NCI-H2227 (cell line): ENCODE measurements at regions not wholly inside any gene's neighbourhood (a gene's known extent, or its start where the extent isn't known, plus 50 kb on each side); places are given as distances from the start of the nearest gene placed in this dataset.
"Not testable (repeated sequence)": the region's sequence is repeated elsewhere in the genome, so short reads cannot be mapped to it uniquely, and the experiment has no call there.

Experiments
- DNase-seq: peaks from one replicate; lab custom pipeline; 2025; ENCODE audit not compliant: unreplicated experiment; lab: John Stamatoyannopoulos, UW

DNA sequence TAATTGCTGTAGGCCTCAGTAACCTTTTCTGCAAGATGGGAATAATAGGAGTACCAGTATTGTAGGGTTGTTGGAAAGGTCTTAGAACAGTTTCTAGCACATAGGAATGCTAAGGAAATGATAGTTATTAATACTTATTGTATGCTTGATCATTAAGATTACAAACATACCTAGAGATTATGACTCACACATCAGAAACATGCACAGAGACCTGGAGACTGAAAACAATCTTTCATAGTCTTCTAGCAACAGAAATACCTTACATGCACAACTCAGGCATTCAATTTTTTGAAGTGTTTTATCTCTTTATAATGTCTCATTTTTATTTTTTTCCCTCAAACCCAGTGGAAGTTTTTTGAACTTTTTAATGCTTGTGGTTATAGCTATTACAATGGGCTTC is 104.4 kb upstream of the ZBTB20 start:
- DNase-seq: no peak

DNA sequence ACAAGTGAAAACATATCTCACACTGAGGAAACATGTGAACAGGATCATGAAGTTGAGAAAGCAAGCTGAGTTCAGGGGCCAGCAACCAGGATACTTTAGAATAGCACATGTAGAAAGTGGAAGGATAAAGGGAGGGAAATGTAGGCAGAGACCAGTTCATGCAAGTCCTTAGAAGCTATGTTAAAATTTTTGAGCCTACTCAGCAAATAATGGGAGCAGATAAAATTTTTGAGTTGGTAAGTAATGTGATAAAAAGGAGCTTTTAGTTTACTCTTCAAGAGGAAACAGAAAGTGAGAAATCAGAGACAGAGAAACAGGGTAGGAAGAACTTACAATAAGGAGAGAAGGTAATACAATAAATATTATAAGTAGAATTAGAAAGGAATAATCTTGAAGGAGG is 105.6 kb upstream of the ZBTB20 start:
- DNase-seq: no peak

GRCh38 chr3:115254492-115255196 is 107.6 kb upstream of the ZBTB20 start:
- DNase-seq: no peak

DNA sequence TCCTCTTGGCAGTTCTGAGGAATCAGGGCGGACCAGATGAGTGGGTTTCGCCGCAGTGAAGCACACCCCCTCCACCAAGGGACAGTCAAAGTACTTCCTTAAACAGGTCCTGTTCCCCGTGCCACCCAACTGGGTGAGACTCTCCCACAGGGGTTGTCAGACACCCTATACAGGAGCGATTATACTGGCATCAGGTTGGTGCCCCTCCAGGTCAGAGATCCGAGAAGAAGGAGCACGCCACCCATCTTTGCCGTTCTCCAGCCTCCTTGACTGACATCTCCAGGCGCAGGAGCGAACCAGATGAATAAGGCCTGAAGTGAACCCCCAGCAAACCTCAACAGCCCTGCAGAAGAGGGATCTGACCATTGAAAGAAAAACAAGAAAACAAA is 108.1 kb upstream of the ZBTB20 start:
- DNase-seq: no peak

DNA sequence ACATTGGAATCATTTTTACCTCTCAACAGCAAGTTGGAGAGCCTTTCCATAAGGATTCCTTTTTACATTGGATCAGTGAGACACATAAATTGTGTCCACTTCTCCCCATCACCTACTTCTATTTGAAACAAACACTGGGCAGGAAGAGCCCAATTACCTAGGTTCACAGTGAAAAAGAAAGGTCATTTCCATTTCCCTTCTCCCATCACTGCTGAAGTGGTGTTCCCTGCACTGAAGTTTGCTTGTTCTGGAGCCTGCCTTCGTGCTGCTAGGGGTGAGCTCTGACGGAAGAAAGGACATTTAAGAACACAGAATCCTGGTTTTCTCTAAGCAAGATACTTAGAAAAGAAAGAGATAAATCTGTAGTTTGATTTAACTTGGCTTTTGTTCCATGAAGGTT is 123.8 kb upstream of the ZBTB20 start:
- DNase-seq: peak; percentile 11

GRCh38 chr3:115272036-115272824 is 125.1 kb upstream of the ZBTB20 start:
- peak; percentile 90 for DNase-seq

DNA sequence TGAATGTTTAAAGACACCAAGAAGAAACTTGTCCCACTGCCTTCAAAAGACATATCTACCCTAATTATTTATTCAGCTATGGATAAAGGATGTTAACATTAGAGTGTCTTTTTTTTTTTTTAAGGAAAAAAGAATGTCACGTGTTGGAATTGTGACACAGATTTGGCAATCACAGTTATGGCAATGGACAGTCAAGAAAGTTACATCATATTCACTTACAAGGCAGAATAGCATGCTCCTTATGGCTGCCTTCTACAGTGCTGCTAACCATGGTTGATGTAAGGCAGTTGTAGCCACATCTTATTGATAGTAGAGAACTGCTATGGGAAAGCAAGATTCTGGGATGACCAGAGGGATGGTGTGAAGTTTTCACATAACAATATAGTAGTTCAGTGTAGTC is 128.8 kb upstream of the ZBTB20 start:
- DNase-seq: no peak

DNA sequence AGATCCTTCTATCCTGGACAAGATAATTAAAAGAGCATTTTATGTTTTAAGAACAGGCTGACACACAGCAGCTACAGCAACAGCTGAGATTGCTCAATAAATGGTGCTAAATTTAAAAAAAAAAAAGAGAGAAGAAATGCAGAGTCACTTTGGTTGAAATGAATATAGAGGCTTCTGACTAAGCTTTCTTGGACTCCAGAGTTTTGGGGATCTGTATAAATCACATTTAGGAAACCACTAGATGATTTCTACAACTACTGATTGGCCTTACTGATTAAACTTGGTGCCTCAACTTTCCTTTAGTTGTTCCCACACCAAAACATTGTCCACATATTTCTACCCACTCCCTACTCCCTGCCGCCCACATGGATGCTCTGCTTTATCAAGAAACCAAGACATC is 132.9 kb upstream of the ZBTB20 start:
- DNase-seq: no peak

DNA sequence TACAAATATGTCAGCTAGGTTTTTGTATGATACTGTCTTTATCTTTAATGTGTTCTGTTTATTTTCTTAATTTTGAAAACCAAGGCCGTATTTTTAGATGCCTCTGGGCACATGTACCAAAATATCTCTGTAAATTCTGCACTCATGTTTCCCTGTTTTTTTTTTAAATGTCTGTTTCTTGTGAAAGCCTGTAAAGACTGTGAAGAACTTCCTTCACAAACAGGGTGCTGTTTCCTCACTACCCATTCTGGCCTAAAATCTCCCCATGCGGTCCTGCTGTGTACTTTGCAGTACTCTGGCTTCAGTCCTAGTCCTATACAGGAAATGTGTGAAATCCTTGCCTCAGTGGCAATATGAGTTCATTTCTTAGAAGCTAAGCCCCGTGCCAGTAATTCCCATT is 133.4 kb upstream of the ZBTB20 start:
- DNase-seq: no peak

GRCh38 chr3:115281697-115282675 is 134.9 kb upstream of the ZBTB20 start:
- no peak for DNase-seq

- no peak for DNase-seq
These were observed 137.9 kb upstream of the ZBTB20 start for GRCh38 chr3:115284980-115285379.

DNA sequence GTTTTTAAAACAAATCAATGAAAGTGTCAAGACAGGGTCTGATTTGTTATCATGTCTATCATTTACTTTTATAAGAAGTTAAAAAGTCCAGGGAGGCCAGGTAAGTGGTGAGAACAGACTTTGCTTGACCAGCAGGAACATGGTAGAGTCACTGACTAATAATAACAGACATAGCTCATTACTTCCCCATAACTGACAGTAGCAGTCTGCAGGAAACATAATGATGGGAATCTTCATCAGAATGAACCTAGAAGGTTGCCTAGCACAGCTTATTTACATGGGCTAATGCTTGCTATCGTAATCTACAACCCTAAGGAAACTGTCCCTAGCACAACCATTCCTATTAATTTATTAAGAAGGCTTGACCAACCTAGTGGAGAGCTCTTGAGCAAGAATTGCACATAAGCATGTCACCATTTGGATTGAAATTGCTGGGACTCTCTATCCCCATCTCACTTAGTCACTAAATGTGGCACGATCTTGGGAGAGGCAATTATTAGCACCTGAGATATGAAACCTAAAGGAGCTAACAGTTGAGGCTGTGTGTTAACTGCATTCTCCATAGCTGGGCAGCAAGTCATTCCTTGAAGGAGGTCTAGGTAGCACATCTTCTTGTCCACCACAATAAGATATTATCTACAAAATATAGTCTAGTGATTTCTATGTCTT is 139.6 kb upstream of the ZBTB20 start:
- DNase-seq: no peak

DNA sequence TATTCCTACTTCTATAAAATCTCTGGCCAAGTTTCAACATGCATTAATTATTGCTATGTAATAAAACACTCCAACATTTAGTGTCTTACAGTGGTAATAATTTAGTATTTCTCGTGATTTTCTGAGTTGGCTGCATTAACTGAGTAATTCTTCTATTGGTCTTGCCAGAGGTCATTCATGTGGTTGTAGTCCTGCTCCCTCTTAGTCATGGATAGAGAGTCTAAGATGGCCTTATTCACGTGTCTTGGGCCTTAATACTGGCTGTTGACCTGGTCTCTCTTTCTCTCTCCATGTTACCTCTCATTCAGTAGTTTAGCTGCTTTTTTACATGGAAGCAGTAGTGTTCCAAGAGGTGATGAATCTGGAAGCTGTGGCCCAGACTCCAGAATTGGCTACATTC is 140.1 kb upstream of the ZBTB20 start:
- DNase-seq: no peak

GRCh38 chr3:115292131-115292530 is 145.0 kb upstream of the ZBTB20 start:
- DNase-seq: no peak

DNA sequence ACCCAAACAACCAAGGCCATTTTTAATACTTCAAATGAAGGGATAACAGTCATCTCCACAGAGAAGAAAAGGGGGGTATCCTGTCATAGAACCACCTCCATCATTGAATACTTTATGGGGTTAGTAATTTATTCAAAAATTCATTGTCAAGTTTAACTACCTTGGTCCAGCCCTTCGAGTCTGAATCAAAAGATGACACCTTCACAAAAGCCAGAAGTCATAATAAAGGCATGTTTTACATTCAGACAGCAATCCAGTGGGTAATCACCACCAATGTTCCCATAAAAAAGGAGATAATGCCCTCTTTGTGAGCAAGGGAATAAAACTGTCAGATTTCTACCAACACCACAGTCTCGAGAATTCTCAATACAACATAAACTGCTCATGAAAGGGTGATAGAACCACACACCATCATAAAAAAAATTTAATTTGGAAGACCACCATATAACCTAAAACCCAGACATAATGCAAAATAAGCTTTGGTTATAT is 145.6 kb upstream of the ZBTB20 start:
- DNase-seq: no peak

DNA sequence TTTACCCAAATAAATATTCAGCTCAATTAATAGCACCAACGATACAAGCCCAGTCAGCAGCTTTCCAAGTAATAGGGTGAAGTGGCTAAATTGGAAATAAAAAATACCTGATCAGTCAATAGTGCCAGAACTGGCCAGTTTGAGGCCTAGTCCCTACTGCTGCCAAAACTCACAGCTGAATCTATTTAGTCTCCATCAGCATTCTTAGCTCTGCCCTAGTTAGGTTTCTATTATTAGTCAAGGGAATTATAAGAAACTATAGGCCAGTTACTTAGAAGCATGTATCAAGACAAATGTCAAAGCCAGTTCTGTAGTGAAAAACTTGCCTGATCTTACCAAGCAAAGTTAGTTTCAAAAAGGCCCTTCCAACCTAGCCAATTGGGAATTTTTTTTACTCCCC is 146.2 kb upstream of the ZBTB20 start:
- no peak for DNase-seq

DNA sequence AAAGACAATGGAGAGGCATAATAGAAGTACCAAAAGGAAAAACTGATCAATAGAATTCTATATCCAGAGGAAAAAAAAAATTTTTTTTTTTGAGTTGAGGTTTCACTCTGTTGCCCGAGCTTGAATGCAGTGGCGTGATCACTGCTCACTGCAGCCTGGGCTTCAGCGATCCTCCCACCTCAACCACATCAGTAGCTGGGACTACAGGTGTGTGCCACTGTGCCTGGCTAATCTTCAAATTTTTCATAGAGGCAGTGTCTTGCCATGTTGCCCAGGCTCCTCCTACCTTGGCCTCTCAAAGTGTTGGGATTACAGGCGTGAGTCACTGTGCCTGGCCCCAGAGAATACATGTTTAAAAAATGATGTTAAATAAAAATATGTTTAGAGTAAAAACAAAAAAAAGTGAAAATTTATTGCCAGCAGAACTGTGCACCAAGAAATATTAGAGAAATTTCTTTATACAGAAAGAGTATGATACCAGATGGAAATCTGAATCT is 154.3 kb upstream of the ZBTB20 start:
- DNase-seq: no peak

- not testable (repeated sequence) for DNase-seq
These were observed 170.9 kb upstream of the ZBTB20 start for GRCh38 chr3:115317953-115318352.

DNA sequence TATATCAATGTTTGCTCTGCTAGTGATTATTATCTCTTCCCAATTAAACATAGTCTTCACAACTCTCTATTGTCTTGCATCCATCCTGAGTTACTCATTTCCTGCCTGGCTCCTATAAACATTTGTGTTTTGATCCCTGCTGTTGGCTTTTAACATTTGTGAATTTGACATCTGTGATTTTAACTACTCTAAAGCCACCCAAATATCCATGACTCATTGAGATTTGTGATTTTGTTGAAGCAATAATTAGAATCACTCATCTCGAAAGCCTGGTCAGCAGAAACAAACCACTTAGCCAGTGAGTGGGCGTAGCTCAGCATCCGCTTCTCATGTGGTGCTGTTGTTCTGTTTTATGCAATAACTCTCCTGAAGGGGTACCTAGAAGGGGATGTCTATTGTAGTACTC is 174.3 kb upstream of the ZBTB20 start:
- peak; percentile 66 for DNase-seq

- DNase-seq: no peak
These were observed 175.8 kb upstream of the ZBTB20 start for GRCh38 chr3:115322901-115323300.

GRCh38 chr3:115323380-115323779 is 176.3 kb upstream of the ZBTB20 start:
- no peak for DNase-seq
